T47D (cell line): ENCODE measurements at regions not wholly inside any gene's neighbourhood (a gene's known extent, or its start where the extent isn't known, plus 50 kb on each side); places are given as distances from the start of the nearest gene placed in this dataset.
A peak's percentile ranks its signal among the peaks of the same experiment; 100 is the strongest.
"Not testable (repeated sequence)": the region's sequence is repeated elsewhere in the genome, so short reads cannot be mapped to it uniquely, and the experiment has no call there.

Experiments
- DNase-seq, 2 experiments: peaks; one replicate each; pipeline versions ENCODE4 v3.0.0 to v3.0.0-alpha.2; 2011 to 2012; ENCODE audit warnings: low read depth in 1 of 2, low spot score in 1 of 2
- JUND ChIP-seq: IDR thresholded peaks from 2 replicates; pipeline ENCODE4 v1.6.1; 2012; ENCODE audit warnings: low read depth
- in situ Hi-C: cut with HindIII; loops from 2 replicates; pipeline ENCODE4 v1.10.0; 2016; ENCODE audit warnings: low sequenced_read_pairs, low pct_unique_long_range_greater_than_20kb

DNA sequence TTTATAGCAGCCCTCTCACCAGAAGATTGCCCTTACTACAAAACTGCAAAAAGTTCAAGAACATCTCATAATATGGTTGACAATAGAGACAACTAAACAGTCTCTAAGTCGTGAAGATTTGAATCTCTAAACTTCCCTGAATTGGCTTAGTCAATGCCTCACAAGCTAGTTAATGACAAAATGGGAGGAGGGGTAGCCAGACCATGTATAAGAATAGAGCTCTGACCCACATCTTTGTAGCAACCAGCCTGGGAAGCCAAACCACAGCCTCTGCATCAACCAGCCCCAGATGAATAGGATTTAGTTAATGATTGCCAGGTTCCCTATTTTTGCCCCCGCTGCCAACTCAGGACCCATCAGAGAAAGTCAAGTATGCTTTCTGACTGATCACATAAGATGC, 1265.9 kb upstream of the PCDH10 start:
- in situ Hi-C loops, DNase-seq: not testable (repeated sequence)

DNA sequence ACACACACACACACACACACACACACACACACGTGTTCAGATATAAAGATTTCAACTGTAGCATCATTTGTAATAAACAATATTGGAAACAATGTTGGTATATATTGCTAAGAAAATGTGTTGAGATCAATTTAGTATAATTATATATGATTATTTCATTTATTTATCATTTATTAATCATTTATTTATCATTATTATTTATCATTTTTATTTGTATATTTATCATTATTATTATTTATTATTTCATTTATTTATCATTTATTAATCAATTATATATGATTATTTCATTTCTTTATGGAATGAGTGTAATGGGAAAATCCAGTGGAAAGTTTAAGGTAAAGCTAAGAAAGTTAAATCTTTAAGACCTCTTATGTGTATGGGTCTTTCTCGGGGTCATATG, 1223.4 kb upstream of the PCDH10 start:
- DNase-seq, in situ Hi-C loops: not testable (repeated sequence)

DNA sequence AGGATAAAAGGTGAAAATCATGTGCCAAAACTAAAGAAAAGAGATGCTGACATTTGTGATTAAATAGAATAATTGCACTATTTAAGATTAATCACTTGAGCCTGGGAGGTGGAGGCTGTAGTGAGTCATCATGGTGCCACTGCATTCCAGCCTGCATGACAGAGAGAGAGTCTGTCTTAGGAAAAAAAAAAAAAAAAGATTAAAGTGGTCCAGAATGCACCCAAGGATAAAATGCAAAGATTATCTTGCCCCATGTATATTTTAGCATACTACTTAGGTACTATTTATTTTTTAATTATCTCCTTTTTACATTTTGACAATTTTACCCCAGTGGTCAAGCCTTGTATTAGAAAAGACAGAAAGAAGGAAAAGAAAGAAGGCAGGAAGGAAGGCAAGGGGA, 1181.4 kb upstream of the PCDH10 start:
- DNase-seq, in situ Hi-C loops: not testable (repeated sequence)

DNA sequence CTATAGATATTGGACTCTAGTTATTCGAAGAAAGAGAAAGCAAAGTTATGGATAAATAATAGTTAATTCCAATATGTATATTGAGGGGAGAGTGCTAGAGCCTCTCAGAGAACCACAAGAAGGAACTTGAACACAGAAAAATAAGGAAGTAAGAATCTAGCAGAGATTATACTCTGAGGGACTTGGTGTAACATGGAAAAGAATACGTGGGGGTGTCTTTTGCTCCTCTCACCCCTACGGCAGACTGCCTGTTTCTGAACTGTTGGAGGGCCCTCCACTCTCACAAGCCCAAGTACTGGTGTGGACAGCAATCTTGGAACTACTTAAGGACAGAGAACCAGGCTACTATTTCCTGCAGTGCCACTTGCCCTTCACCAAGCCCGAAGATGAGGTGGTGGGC, 1174.4 kb upstream of the PCDH10 start:
- DNase-seq = no peak
- no peak for TF ChIP-seq JUND
- in situ Hi-C loops = no loop called here

DNA sequence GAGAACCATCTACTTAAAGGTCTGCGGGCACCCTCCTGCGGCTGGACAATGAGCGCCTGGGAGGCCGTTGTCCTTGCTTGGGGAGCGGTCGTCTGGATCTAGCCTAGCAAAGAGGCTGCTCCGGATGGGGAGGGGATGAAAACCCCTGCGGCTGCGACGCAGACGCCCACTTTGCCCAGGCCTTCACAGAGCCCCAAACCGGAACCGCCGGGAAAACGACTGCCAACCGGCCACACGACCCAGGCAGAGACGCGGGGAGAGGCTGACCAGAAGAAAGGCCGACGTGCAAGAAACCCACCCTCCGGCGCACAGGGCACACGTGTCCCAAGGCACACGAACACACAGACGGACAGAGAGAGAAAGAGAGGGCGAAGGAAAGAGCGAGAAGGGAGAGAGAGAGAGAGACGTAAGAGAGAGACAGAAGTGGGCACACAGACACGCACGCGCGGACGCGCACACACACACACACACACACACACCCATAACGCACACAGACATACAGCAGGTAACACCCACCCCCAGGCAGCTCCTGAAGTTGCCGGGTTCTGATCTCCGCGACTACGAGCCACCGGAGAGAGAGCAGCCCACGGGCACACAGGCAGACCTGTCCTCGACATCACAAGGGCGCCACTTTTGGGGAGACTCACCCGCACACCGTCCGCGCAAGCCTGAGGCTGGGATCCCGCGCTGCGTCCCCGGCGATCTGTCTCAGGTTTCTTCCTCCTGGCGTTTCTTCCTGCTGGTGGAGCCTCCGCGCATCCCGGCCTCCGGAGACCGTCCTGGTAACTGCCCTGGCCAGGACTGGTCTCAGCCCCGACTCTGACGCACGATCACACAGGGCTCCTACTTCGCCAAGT, 1173.6 kb upstream of the PCDH10 start:
- in situ Hi-C loops, DNase-seq: not testable (repeated sequence)

DNA sequence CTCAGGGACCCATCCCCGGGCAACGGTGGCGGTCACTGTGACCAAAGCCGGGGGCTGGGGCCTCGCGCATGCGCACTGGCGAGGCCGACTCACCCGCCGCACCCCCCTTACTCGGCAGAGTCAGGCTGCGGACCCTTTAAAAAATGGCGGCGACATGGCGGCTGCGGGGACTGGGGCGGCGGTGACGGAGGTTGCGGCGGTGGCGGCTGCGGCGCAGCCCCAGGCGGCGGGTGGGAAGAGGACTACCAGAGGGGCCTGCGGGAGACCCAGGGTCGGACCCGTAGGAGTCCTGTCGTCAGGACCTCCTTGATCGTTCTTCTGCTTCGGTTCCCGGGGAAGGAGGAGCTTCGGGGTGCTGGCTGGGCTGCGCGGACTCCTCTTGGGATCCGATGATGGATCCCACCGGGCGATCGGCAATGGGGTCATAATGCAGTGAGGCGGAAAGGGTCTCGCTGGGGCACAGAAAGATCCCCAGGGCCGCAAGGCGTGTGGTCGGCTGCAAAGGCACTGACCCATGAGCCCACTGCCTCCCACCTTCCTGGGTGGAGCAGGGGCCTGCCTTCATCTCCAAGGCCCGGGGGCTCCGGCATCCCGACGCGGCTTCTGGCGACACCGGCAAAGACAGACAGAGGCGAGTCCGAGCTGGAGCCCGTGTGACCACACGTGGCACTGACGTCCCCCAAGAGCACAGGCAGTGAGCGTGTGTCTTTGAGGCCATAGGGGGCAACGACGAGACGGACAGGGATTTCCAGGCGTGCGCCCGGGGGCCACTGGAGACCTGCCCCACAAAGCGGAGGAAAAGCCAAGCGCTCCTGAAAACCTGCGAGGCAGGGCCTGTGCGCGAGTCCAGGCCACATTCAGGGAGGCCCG, 1172.7 kb upstream of the PCDH10 start:
- in situ Hi-C loops, DNase-seq: not testable (repeated sequence)

GRCh38 chr4:131978120-131978519, 1171.0 kb upstream of the PCDH10 start:
- DNase-seq = no peak
- TF ChIP-seq JUND = no peak
- in situ Hi-C loops = no loop called here

GRCh38 chr4:131989576-131989975, 1159.5 kb upstream of the PCDH10 start:
- no peak for TF ChIP-seq JUND
- no peak for DNase-seq
- in situ Hi-C loops = no loop called here

- no peak for TF ChIP-seq JUND
- peak in 1 of 2 experiments; percentile 2 for DNase-seq
- in situ Hi-C loops = no loop called here
These were observed 1147.6 kb upstream of the PCDH10 start for GRCh38 chr4:132001542-132001941.

DNA sequence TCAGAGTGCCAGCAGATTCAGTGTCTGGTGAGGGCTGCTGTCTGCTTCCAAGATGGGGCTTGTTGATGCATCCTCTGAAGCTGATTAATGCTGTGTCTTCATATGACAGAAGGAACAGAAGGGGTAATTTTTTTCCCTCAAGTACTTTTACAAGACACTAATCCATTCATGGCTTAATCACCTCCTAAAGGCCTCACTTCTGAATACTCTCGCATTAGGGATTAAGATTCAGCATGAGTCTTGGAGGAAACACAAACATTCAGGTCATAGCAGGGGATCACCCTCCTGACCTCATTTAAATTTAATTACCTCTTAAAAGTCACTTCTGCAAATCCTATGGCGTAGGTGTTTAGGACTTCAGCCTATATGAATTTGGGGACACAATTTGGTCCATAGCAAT, 1145.5 kb upstream of the PCDH10 start:
- no peak for TF ChIP-seq JUND
- in situ Hi-C loops = no loop called here
- DNase-seq = no peak

DNA sequence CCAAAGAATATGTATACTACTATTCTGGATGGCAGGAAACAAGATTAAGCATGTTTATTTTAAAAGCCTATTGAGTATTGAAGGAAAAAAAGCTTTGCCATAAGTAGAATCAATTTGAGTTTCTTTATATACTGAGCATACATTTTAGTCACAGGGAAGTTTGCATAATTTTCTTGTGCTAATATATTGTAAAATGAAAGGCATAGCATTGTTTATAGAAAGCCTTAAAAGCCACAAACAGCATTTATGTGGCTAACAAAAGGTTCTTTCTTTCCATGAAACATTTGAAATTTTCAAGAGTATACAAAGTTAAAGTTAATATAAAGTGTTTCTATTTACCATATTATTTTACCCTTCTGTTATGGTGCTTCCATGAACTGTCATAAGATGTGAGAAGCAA, 1133.8 kb upstream of the PCDH10 start:
- TF ChIP-seq JUND = no peak
- in situ Hi-C loops = no loop called here

DNA sequence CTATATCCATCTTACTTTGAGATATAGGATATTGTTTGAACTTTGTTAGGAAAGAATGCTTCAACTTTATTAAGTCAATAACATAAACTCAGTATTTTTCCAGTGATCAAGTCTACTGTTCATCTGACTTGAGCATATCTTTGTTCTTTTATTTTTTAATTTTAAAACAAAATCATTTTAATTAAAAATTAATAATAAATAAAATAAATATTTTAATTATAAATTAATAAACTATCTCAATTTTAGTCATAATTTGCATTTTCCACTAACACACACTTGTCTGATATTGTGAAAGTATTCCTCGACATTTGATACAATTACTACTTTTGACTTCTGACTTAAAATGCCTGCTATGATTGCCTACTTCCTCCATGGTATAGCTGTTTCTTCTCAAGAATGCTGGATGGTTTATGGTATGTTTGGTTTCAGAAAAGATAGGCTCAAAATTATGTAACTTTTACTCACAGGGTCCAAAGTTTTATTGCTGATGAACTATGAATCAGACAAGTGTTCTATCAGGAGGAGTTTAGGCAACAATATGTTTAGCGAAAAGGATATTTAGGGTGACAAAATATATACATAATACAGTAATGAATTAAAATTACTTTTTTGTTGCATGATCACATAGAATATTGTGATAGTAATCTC, 1132.3 kb upstream of the PCDH10 start:
- TF ChIP-seq JUND = no peak
- no peak for DNase-seq
- in situ Hi-C loops = no loop called here

More for the DNA sequence above, 1133.8 kb upstream of the PCDH10 start:
- DNase-seq = no peak

DNA sequence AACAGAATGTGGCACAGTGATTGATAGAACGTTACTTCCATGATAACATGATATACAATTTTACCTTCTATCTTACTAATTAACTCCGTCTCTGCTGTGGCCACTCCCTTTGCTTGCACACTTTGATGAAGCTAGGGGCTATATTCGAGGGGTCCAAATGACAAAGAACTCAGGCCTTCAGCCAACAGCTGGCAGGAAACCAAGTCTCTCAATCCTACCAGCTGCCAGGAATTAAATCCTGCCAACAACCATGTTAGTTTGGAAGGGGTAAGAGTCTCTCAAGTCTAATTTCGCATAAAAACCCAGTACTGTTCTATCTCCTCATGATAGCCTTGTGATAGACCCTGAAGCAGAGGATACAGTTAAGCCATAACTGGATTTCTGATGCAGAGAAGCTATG, 1122.9 kb upstream of the PCDH10 start:
- no peak for DNase-seq
- in situ Hi-C loops = no loop called here
- TF ChIP-seq JUND = no peak
